IMR-90 (cell line): ENCODE measurements at regions not wholly inside any gene's neighbourhood (a gene's known extent, or its start where the extent isn't known, plus 50 kb on each side); places are given as distances from the start of the nearest gene placed in this dataset.
A peak's percentile ranks its signal among the peaks of the same experiment; 100 is the strongest.

Source experiments
- ATAC-seq: fragments of 200-7000 bp; cut with Tn5 transposase; 2 replicates; pipeline ENCODE4 v1.9.1; 2020; ENCODE audit warnings: low read depth, mild to moderate bottlenecking, moderate library complexity
- BruUV-seq: library from RNA; stranded (reverse); fragments of 400-500 nt; replicated peaks from 2 replicates; lab custom pipeline; 2021; lab: Mats Ljungman, UMichigan
- CTCF ChIA-PET: fragments of 300-600 bp; formaldehyde crosslinking; extraction: SDS; loops from one replicate; lab custom pipeline; 2021; ENCODE audit warnings: antibody characterized with exemption; lab: Yijun Ruan, JAX
- POLR2A ChIA-PET: fragments of 300-600 bp; sonication (Branson Sonifier 250); formaldehyde crosslinking; loops from one replicate; lab custom pipeline; 2022; ENCODE audit warnings: antibody characterized with exemption; ENCODE audit not compliant: unreplicated experiment; lab: Charles Lee
- DNase-seq: peaks from one replicate; pipeline ENCODE4 v3.0.0; 2013
- H2AFZ ChIP-seq: replicated peaks from 2 replicates; pipeline ENCODE3; 2013; ENCODE audit warnings: low read length, mild to moderate bottlenecking; ENCODE audit not compliant: poor library complexity
- H2AK5ac ChIP-seq: 2 replicates; pipeline ENCODE4 v1.6.1; 2013; ENCODE audit warnings: low read depth, low read length, inconsistent platforms
- H2AK9ac ChIP-seq: replicated peaks from 2 replicates; pipeline ENCODE3; 2013; ENCODE audit warnings: mild to moderate bottlenecking, low read depth, low read length, moderate library complexity; ENCODE audit not compliant: poor library complexity
- H2BK120ac ChIP-seq: 2 replicates; pipeline ENCODE4 v1.6.1; 2013; ENCODE audit warnings: low read depth, low read length, inconsistent platforms
- H2BK15ac ChIP-seq: 3 replicates; pipeline ENCODE4 v1.6.1; 2013; ENCODE audit warnings: low read depth, low read length, inconsistent platforms
- H2BK20ac ChIP-seq: 2 replicates; pipeline ENCODE4 v1.6.1; 2013; ENCODE audit warnings: low read depth, mild to moderate bottlenecking, inconsistent platforms, low read length, moderate library complexity
- H2BK5ac ChIP-seq: 2 replicates; pipeline ENCODE4 v1.6.1; 2013; ENCODE audit warnings: mild to moderate bottlenecking, low read depth, low read length, inconsistent platforms; ENCODE audit not compliant: poor library complexity, severe bottlenecking
- H3K14ac ChIP-seq: replicated peaks from 2 replicates; pipeline ENCODE4 v1.6.1; 2013; ENCODE audit warnings: low read depth, low read length, inconsistent platforms
- H3K18ac ChIP-seq: 2 replicates; pipeline ENCODE4 v1.6.1; 2013; ENCODE audit warnings: low read depth, low read length, control low read depth
- H3K23ac ChIP-seq: 2 replicates; pipeline ENCODE4 v1.6.1; 2013; ENCODE audit warnings: low read depth, low read length, inconsistent platforms
- H3K27ac ChIP-seq: 2 replicates; pipeline ENCODE4 v1.5.1; 2013; ENCODE audit warnings: mild to moderate bottlenecking, control low read depth, low read length; ENCODE audit not compliant: insufficient read depth
- H3K27me3 ChIP-seq: 2 replicates; pipeline ENCODE4 v1.6.1; 2013; ENCODE audit warnings: low read length; ENCODE audit not compliant: control insufficient read depth, insufficient read depth
- H3K36me3 ChIP-seq: 2 replicates; pipeline ENCODE4 v1.6.1; 2013; ENCODE audit warnings: low read length, mixed read lengths; ENCODE audit not compliant: control insufficient read depth, insufficient read depth
- H3K4ac ChIP-seq: 2 replicates; pipeline ENCODE4 v1.6.1; 2013; ENCODE audit warnings: low read depth, low read length, inconsistent platforms
- H3K4me1 ChIP-seq: 2 replicates; pipeline ENCODE4 v1.6.1; 2013; ENCODE audit warnings: low read length, mixed read lengths; ENCODE audit not compliant: control insufficient read depth, insufficient read depth
- H3K4me2 ChIP-seq: 2 replicates; pipeline ENCODE4 v1.6.1; 2013; ENCODE audit warnings: low read depth, mild to moderate bottlenecking, control low read depth, low read length, moderate library complexity
- H3K4me3 ChIP-seq: 2 replicates; pipeline ENCODE4 v1.5.1; 2013; ENCODE audit warnings: low read depth, mild to moderate bottlenecking, control low read depth, low read length, moderate library complexity; ENCODE audit not compliant: insufficient read depth
- H3K56ac ChIP-seq: 2 replicates; pipeline ENCODE4 v1.6.1; 2013; ENCODE audit warnings: low read length, inconsistent platforms; ENCODE audit not compliant: insufficient read depth; ENCODE audit errors: extremely low read depth
- H3K79me1 ChIP-seq, 2 experiments: 2 replicates each; pipeline ENCODE4 v1.6.1; 2013; ENCODE audit warnings: low read length in 2 of 2, inconsistent platforms in 1 of 2, low read depth in 1 of 2
- H3K9ac ChIP-seq: 2 replicates; pipeline ENCODE4 v1.6.1; 2013; ENCODE audit warnings: low read depth, low read length, control low read depth
- H3K9me1 ChIP-seq: 2 replicates; pipeline ENCODE4 v1.6.1; 2013; ENCODE audit warnings: low read length, inconsistent platforms; ENCODE audit not compliant: insufficient read depth
- H3K9me3 ChIP-seq: 2 replicates; pipeline ENCODE4 v1.6.1; 2013; ENCODE audit warnings: low read length; ENCODE audit not compliant: control insufficient read depth, insufficient read depth
- H4K20me1 ChIP-seq: 2 replicates; pipeline ENCODE4 v1.6.1; 2013; ENCODE audit warnings: low read length, inconsistent platforms; ENCODE audit not compliant: insufficient read depth
- H4K5ac ChIP-seq: 2 replicates; pipeline ENCODE4 v1.6.1; 2013; ENCODE audit warnings: mild to moderate bottlenecking, low read depth, low read length, control low read depth
- H4K8ac ChIP-seq, 2 experiments: 2 replicates each; pipeline ENCODE4 v1.6.1; 2013; ENCODE audit warnings: low read depth in 2 of 2, low read length in 2 of 2, control low read depth in 1 of 2, inconsistent platforms in 1 of 2
- H4K91ac ChIP-seq: 2 replicates; pipeline ENCODE4 v1.6.1; 2013; ENCODE audit warnings: low read depth, low read length, inconsistent platforms; ENCODE audit not compliant: insufficient read depth
- BHLHE40 ChIP-seq: fragments of 150-350 bp; IDR thresholded peaks from 2 replicates; pipeline ENCODE4 v1.6.1; 2016; ENCODE audit warnings: mild to moderate bottlenecking, low read depth, low read length
- CEBPB ChIP-seq: IDR thresholded peaks from 2 replicates; pipeline ENCODE4 v1.6.1; 2012; ENCODE audit warnings: low read depth, low read length, improper control_type of control experiment
- CHD1 ChIP-seq: IDR thresholded peaks from 2 replicates; pipeline ENCODE4 v1.6.1; 2012; ENCODE audit warnings: low read depth, low read length, improper control_type of control experiment
- FOS ChIP-seq: fragments of 150-350 bp; IDR thresholded peaks from 2 replicates; pipeline ENCODE4 v1.6.1; 2016; ENCODE audit warnings: low read depth, low read length
- MAFK ChIP-seq: IDR thresholded peaks from 2 replicates; pipeline ENCODE4 v1.6.1; 2012; ENCODE audit warnings: low read depth, low read length, improper control_type of control experiment
- MAZ ChIP-seq: IDR thresholded peaks from 2 replicates; pipeline ENCODE4 v1.6.1; 2012; ENCODE audit warnings: low read depth, mild to moderate bottlenecking, low read length, improper control_type of control experiment, moderate library complexity, borderline replicate concordance
- MXI1 ChIP-seq: IDR thresholded peaks from 2 replicates; pipeline ENCODE4 v1.6.1; 2012; ENCODE audit warnings: low read depth, mild to moderate bottlenecking, low read length, moderate library complexity, borderline replicate concordance
- NFE2L2 ChIP-seq: fragments of 150-350 bp; IDR thresholded peaks from 2 replicates; pipeline ENCODE4 v1.6.1; 2016; ENCODE audit warnings: low read depth, mild to moderate bottlenecking, low read length
- POLR2A ChIP-seq: IDR thresholded peaks from 2 replicates; pipeline ENCODE4 v1.6.1; 2012; ENCODE audit warnings: mild to moderate bottlenecking, low read depth, low read length
- RAD21 ChIP-seq: IDR thresholded peaks from 2 replicates; pipeline ENCODE4 v1.6.1; 2012; ENCODE audit warnings: low read length, improper control_type of control experiment
- RCOR1 ChIP-seq: IDR thresholded peaks from 2 replicates; pipeline ENCODE4 v1.6.1; 2012; ENCODE audit warnings: mild to moderate bottlenecking, low read length, improper control_type of control experiment; ENCODE audit not compliant: insufficient replicate concordance
- RFX5 ChIP-seq: IDR thresholded peaks from 2 replicates; pipeline ENCODE4 v1.8.0; 2012; ENCODE audit warnings: low read depth, mild to moderate bottlenecking, low read length, moderate library complexity
- SMC3 ChIP-seq: fragments of 150-350 bp; IDR thresholded peaks from 2 replicates; pipeline ENCODE4 v1.6.1; 2016; ENCODE audit warnings: low read depth, mild to moderate bottlenecking, antibody characterized with exemption, low read length, moderate library complexity
- WGBS, 2 experiments: methylation state at CpG; one replicate each; pipeline versions ENCODE4 v1.1.5 to v1.1.7; 2013; ENCODE audit warnings: missing lambda C conversion rate in 2 of 2; ENCODE audit not compliant: insufficient read length in 1 of 2; ENCODE audit errors: extremely low coverage in 2 of 2; 5-methylcytosine and 5-hydroxymethylcytosine counted together
- dilution Hi-C: fragments of 300-500 bp; cut with HindIII; formaldehyde crosslinking; loops from one replicate; pipeline ENCODE4 v1.14.3; 2018; ENCODE audit warnings: low sequenced_read_pairs; ENCODE audit not compliant: unreplicated experiment
- in situ Hi-C: fragments of 300-500 bp; cut with MboI; formaldehyde crosslinking; loops from 3 replicates; pipeline ENCODE4 v1.14.3; 2019; ENCODE audit warnings: low sequenced_read_pairs, inconsistent platforms, mixed read lengths
- intact Hi-C: fragments of 100-400 bp; cut with micrococcal nuclease; formaldehyde crosslinking; loops from 2 replicates; pipeline ENCODE4 v1.10.0; 2022
- TF ChIP-seq, protein P1 (sequence below): conservative IDR thresholded peaks from 2 replicates; pipeline ENCODE4 v1.5.1; 2012; ENCODE audit warnings: mild to moderate bottlenecking, low read depth, low read length, improper control_type of control experiment
- TF ChIP-seq, protein P2 (sequence below): fragments of 150-350 bp; IDR thresholded peaks from 2 replicates; pipeline ENCODE4 v1.6.1; 2016; ENCODE audit warnings: low read depth, mild to moderate bottlenecking, low read length, moderate library complexity, borderline replicate concordance
- TF ChIP-seq, protein P3 (sequence below): fragments of 150-350 bp; IDR thresholded peaks from 2 replicates; pipeline ENCODE4 v1.6.1; 2017; ENCODE audit warnings: mild to moderate bottlenecking, antibody characterized with exemption, low read length, low read depth

DNA sequence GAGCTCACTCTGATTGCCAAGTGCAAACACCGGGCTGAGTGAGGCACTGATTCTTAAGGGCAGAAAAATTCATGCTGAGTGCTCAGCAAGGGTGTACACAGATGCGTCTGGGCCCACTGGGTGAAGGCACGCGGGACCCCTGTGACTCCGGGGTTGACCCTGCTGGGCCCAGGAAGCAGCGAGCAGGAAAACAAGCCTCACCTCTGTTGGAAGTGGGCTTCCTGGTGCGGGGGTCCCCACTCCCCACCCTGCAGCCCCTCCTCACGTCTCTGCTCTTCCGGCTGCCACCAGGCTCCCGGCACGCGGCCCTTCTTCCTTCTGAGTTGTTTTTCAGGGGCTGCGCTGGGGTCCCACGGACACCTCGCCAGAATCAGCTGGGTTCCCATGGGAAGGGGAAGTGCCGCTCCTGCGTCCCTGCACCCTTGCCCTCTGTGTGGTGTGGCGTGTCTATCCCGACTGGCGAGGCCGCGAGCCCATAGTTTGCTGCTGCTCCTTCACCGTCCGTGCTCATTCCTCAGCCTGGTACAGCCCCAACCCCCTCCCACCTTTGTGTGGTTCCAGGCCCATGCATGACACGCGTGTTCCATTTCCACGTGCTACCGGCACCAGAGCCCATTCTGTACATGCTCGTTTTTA lies 80.6 kb upstream of the BHLHE23 start:
- H2BK20ac ChIP-seq = no peak overlapping the region
- H4K5ac ChIP-seq = no peak overlapping the region
- H2AFZ ChIP-seq = peak overlapping the region; percentile 21
- no peak overlapping the region for H2AK5ac ChIP-seq
- in situ Hi-C loops = no loop called here
- no peak overlapping the region for H2BK120ac ChIP-seq
- H3K4me3 ChIP-seq = no peak overlapping the region
- H2BK15ac ChIP-seq = no peak overlapping the region
- intact Hi-C loops = no loop called here
- H3K4me2 ChIP-seq = no peak overlapping the region
- ATAC-seq = no peak
- no peaks in the 10 kb centered on the region for H3K9me3 ChIP-seq
- ChIA-PET POLR2A (no interaction called here), CTCF (no interaction called here)
- H3K9me1 ChIP-seq = no peaks in the 10 kb centered on the region
- H3K36me3 ChIP-seq = no peaks in the 10 kb centered on the region
- no peak for TF ChIP-seq FOS
- TF ChIP-seq, protein P1, sequence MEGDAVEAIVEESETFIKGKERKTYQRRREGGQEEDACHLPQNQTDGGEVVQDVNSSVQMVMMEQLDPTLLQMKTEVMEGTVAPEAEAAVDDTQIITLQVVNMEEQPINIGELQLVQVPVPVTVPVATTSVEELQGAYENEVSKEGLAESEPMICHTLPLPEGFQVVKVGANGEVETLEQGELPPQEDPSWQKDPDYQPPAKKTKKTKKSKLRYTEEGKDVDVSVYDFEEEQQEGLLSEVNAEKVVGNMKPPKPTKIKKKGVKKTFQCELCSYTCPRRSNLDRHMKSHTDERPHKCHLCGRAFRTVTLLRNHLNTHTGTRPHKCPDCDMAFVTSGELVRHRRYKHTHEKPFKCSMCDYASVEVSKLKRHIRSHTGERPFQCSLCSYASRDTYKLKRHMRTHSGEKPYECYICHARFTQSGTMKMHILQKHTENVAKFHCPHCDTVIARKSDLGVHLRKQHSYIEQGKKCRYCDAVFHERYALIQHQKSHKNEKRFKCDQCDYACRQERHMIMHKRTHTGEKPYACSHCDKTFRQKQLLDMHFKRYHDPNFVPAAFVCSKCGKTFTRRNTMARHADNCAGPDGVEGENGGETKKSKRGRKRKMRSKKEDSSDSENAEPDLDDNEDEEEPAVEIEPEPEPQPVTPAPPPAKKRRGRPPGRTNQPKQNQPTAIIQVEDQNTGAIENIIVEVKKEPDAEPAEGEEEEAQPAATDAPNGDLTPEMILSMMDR = no peak
- TF ChIP-seq, protein P2, sequence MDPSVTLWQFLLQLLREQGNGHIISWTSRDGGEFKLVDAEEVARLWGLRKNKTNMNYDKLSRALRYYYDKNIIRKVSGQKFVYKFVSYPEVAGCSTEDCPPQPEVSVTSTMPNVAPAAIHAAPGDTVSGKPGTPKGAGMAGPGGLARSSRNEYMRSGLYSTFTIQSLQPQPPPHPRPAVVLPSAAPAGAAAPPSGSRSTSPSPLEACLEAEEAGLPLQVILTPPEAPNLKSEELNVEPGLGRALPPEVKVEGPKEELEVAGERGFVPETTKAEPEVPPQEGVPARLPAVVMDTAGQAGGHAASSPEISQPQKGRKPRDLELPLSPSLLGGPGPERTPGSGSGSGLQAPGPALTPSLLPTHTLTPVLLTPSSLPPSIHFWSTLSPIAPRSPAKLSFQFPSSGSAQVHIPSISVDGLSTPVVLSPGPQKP = no peak
- TF ChIP-seq SMC3 = no peak
- TF ChIP-seq CEBPB = no peak
- TF ChIP-seq, protein P3, sequence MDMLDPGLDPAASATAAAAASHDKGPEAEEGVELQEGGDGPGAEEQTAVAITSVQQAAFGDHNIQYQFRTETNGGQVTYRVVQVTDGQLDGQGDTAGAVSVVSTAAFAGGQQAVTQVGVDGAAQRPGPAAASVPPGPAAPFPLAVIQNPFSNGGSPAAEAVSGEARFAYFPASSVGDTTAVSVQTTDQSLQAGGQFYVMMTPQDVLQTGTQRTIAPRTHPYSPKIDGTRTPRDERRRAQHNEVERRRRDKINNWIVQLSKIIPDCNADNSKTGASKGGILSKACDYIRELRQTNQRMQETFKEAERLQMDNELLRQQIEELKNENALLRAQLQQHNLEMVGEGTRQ = no peak
- TF ChIP-seq NFE2L2 = no peak
- no peak for TF ChIP-seq MAZ
- no peak for TF ChIP-seq MAFK
- TF ChIP-seq POLR2A = no peak
- no peak for TF ChIP-seq RCOR1
- TF ChIP-seq CHD1 = no peak
- TF ChIP-seq RFX5 = no peak
- no peak for TF ChIP-seq MXI1
- no peak for TF ChIP-seq RAD21
- no peak for TF ChIP-seq BHLHE40
- no peak overlapping the region for H3K56ac ChIP-seq
- no peak overlapping the region for H3K9ac ChIP-seq
- no peak overlapping the region for H2AK9ac ChIP-seq
- DNase-seq = no peak
- H4K20me1 ChIP-seq = no peaks in the 10 kb centered on the region
- no peak overlapping the region for H2BK5ac ChIP-seq
- H4K8ac ChIP-seq = no peak overlapping the region
- H3K4me1 ChIP-seq = no peaks in the 10 kb centered on the region
- no peak overlapping the region for H3K18ac ChIP-seq
- no peak overlapping the region for H3K23ac ChIP-seq
- WGBS, 2 experiments = 55% methylated on average over 19 of the region's 29 CpGs; no CpG with 5 or more reads in 1 of the 2 experiments
- H3K27ac ChIP-seq = no peak overlapping the region
- H3K27me3 ChIP-seq = peaks cover 32% of the 10 kb centered on the region
- H3K79me1 ChIP-seq = no peaks in the 10 kb centered on the region
- H3K14ac ChIP-seq = no peak overlapping the region
- BruUV-seq = no TSS peak
- H3K4ac ChIP-seq = no peak overlapping the region
- dilution Hi-C loops = no loop called here
- H4K91ac ChIP-seq = no peak overlapping the region
